ENCODE measurements at regions not wholly inside any gene's neighbourhood (a gene's known extent, or its start where the extent isn't known, plus 50 kb on each side); places are given as distances from the start of the nearest gene placed in this dataset.

- TF ChIP-seq CTCF (conservative IDR thresholded peaks at IDR 0.05; ENCODE audit: low read length) (no peak), EZH2phosphoT487 (IDR thresholded peaks at IDR 0.05; ENCODE audit: borderline replicate concordance, low read depth, low read length) (no peak)
These were observed 377.4 kb downstream of the PPP3CA start for GRCh38 chr4:100969925-100970324.

Data from OCI-LY7 (cell line).